Limb (tissue), 2 donors: ENCODE measurements at regions not wholly inside any gene's neighbourhood (a gene's known extent, or its start where the extent isn't known, plus 50 kb on each side); places are given as distances from the start of the nearest gene placed in this dataset.
"Not testable (repeated sequence)": the region's sequence is repeated elsewhere in the genome, so short reads cannot be mapped to it uniquely, and the experiment has no call there.

Experiments used
- DNase-seq, 2 donors: peaks; one replicate each; pipeline ENCODE4 v3.0.0-alpha.2; 2016; ENCODE audit errors: extremely low spot score in 2 of 2

DNA sequence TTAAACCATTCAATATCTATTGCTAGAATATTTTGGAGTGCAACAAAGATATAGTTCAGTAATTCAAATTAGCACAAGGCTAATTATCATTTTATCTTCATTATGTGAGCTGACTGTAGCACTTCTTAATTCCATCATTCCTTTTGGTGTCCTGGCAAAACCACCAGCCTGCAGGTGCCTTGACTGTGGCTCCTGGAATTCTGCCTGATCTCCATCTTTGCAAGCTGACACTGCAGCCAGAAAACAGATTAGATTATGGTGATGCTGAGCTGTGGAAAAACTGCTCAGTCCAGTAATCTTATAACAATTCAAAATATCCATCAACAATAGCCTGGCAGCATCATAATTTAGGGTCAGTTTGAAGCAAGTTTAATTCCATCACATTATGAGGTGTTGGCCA lies 919.5 kb downstream of the DTWD2 start:
- no peak for DNase-seq

DNA sequence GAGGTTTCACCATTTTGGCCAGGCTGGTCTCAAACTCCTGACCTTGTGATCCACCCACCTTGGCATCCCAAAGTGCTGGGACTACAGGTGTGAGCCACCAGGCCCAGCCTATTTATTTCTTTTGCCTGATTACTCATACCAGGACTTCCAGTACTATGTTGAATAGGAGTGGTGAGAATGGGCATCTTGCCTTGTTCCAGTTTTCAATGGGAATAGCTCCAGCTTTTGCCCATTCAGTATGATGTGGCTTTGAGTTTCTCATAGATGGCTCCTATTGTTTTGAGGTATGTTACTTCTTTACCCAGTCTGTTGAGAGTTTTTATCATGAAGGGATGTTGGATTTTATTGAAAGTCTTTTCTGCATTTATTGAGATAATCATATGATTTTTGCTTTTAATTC lies 924.5 kb downstream of the DTWD2 start:
- not testable (repeated sequence) for DNase-seq

DNA sequence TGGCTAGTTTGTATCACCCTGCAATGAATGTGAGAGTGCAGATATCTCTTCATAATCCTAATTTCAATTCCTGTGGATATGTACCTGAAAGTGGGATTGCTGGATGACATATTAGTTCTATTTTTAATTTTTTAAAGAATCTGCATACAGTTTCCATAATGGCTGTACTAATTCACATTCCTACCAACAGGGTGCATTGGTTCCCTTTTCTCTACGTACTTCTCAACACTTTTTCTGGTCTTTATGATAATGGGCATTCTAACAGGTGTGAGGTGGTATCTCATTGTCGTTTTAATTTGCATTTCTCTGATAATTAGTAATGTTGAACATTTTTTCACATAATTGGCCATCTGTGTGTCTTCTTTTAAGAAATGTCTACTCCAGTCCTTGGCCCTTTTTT lies 927.5 kb downstream of the DTWD2 start:
- DNase-seq, result no peak

DNA sequence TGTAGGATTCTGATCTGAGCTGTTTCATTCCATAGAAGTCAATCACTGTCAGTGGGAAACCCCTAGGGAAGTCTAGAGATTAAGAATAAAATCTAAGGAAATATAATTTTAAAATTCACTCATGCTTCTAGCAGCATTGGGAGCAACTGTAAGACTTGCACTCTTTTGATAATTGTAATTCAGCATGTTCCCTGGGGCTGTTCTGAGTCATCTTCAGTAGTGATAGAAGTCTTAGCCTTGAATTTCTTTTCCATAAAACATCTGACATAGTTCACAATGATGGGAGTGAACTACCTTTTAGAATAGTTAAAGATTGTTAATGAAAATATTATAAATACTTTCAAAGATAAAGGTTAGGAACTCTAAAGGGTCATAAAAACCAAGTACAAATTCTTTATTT lies 935.8 kb downstream of the DTWD2 start:
- DNase-seq, result no peak

DNA sequence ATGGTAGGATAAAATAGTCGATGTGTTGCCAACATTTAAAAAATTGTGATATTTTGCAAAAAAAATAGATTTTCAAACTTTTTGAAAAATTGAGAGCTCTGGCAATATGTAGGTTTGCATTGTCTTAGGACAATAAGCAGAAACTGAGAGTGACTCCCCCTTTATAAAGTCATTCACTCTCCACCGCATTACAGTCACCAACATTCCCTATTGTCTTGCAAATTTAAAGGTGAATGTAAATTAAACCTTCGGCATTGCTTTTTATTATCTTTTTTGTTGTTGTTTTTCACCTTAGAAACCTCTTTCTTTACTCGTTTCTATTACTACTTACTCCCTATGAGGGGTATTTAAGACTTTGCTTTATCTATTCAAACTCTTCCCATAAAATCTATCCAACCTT lies 944.2 kb downstream of the DTWD2 start:
- DNase-seq, result no peak

DNA sequence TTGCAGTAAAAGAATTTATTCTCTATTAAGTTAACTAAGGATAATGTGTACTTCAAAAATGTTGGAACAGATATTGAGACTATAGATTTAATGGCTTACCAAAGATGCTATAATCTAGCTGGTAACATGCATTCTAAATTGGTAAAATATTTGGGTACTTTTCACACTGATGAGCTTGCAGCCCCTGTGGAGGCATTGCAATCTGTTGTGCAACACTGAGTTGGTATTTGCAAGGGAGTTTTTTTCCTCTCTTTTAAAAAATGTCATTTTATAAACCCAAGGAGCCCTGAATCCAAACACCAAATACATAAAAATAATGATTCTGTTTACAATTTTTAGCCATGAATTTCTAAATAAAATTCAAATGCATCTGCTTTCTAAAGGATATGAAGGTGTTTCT lies 944.8 kb downstream of the DTWD2 start:
- no peak for DNase-seq

DNA sequence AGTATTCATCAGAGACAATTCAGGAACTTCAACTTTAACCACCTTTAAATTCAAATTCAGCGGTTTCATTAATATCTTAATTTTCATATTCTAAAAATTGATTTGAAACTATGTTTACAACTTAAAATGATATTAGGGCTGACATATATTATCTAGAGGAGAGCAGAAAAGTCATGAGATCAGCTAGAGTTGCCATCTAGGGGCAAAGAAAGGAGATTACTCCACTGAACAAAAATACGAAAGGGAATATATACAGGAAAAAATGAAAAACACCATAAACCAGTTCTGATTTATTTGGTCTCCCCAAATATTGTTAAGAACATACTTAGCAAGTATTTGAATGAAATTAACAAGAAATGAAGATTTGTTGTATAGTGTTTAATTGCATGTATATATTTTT lies 946.3 kb downstream of the DTWD2 start:
- DNase-seq, result peak in 1 of 2 donors; percentile 35

DNA sequence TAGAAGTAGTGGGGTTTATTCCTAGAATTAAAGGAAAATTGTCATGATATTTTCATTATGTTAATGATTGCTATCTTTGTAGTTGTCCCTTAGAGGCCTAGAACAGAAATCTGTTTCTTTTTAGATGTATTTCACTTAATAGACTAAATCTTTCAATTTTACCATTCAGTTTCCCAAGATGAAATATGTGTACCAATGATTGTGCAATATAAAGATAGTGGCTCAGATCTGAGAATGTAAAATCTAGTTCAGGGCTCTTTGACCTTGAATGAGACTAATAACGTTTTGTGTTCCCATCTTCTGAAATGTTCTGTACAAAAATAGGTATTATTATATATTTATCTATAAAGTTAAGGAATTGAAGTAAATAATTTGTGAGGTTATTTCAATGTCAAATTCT lies 947.9 kb downstream of the DTWD2 start:
- DNase-seq, result no peak

DNA sequence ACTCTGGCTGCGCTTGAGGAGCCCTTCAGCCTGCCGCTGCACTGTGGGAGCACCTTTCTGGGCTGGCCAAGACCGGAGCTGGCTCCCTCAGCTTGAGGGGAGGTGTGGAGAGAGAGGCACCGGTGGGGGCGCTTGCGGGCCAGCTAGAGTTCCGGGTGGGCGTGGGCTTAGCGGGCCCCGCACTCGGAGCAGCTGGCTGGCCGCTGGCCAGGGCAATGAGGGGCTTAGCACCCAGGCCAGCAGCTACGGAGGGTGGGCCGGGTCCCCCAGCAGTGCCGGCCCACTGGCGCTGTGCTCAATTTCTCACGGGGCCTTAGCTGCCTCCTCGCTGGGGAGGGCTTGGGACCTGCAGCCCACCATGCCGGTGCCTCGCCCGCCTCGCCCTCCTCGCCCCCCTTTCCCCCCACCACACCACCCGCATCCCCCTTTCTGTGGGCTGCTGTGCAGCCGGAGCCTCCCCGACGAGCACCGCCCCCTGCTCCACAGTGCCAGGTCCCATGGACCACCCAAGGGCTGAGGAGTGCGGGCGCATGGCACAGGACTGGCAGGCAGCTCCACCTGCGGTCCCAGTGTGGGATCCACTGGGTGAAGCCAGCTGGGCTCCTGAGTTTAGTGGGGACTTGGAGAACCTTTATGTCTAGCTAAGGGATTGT lies 954.5 kb downstream of the DTWD2 start:
- no peak for DNase-seq

DNA sequence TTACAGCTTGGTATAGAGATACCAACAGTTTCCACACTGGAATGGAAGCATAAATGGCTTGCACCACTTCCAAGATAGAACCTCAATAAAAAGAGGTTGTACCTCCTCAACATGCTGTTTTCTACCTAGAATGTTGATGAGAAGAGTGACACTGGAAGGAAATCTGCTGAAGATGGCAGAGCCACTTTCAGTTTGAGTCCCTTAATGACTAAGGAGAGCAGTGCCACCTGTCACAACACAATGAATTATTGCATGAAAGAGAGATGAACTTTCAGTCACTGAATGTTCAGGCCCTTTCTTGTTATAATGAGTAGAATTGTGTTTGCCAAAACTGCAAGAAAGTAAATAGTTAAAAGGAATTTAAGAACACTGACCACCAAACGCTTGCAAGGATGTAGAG lies 958.5 kb downstream of the DTWD2 start:
- no peak for DNase-seq

DNA sequence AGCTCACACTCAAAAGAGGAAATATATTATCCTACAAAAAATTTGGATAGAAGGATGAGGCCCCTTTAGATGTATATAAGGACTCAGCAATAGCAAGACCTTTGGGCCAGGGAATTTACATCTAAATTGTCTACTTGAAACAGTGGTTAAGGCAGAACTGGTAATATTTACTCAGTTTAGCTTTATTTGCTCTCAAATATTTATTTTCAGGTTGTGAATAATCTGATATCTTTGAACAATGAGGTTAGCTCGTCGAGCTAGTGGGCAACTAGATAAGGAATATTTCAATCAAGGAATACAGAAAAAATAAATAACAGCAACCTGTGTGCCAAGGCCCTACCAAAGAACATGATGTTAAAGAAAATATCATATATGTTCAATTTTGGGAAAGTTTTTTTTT lies 966.3 kb downstream of the DTWD2 start:
- DNase-seq, result no peak

DNA sequence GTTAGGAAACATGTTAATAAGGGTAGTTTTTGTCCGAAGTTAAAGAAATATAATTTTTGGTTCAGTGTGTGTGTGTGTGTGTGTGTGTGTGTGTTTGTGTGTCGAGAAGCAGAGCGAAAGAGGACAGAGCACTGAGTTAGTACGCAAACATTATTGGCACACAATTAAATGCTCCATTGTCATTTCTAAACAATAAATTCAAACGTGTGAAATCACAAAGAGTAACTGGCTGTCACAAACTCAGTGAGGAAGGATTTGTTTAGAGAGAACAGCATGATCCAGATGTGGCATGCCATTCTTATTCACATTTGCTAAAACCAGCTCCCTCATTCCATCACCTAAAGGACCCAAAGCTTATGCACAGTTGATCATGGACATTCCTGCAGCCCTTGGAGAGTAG lies 970.8 kb downstream of the DTWD2 start:
- no peak for DNase-seq

DNA sequence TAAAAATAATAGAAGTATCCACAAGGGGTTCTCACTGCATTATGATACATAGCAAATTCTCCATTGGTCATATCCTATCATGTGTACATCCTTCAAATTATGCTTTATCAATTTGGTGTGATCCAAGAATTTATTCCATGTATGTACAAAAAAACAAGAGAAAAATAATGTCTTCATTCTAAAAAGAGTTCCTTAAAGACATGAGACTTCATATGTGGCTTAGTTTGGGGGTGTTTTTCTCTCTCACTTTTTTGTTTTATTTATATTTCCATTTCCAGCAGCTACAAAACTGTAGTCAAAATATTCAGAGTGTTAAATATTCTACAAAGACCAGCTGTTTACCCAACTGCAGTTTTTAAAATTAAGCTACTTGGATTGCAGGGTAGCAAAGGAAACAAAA lies 972.0 kb downstream of the DTWD2 start:
- DNase-seq, result no peak

DNA sequence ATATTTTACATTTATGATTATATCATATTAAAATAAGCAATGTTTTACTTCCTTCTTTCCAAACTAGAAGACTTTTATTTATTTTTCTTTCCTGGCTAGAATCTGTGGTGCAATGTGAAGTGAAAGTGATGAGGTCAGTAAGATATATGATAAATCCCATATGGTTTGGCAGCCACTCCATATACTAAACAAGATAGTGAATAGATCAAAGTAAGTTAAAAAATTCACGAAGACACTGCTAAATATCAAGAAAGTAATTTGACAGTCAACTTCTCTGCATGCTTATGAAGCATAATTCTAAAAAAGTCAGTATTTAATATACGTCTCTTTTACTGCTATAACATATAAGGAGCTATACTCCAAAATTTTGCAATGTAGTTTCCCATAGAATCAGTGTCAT lies 972.8 kb downstream of the DTWD2 start:
- no peak for DNase-seq

DNA sequence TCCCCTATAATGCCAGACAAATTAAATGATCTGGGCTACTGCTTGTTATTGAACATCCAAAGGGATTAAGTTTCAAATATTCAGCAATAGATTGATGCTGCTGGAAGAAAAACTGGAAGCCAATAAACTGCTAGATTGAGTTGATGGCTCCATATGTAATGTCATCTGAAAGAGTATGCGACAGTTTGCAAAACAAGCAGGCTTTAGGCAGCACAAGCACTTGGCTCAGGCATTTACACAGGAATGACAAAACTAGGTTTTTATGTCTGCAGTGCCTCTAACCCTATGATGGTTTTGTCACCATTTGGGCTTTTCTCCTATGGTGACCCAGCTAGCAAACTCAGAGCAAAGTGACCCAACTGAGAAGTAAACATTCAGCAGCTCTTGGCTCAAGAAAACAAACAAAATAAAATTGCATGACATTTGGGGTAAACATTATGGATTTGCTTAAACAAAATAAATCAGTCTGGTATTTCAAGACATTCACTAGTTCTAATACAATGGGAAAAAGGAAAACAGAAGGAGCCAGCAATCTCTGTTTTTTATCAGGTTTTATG lies 978.5 kb downstream of the DTWD2 start:
- DNase-seq, result no peak

DNA sequence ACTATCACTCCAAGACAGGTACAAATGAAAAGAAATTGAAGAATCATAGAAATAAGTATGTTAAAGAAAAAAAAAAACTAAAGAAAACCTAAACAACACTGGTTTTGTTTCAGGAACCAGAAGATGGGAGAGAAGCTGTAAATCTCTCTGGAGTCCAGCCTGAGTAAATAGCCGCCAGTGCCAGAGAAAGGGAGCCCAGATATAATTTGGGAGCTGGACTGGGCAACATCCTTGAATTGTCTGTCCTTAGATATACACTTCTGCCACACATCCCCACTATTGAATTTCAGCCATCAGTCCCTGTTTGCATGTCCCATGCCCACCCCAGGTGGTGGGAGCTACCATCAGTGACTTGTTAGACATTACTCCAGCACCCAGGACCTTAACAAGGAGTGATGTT lies 979.6 kb downstream of the DTWD2 start:
- DNase-seq, result no peak

DNA sequence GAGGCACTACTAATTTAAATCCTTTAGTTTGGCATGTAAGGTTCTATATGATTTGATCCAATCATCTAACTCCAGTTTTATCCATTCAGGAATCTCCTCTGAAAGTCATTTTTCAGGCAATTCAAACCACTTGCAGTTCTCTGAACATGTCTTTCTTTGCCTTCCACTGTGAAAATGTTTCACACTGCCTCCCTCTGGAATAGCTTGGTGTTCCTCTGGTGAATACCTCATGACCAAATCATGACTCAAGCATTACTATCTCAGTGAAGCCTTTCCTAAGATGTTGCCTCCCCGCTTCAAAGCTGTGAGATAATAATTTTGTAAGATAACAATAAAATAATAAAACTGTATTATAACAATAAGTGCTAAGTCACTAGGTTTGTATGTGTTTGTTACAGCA lies 981.1 kb downstream of the DTWD2 start:
- DNase-seq, result no peak

DNA sequence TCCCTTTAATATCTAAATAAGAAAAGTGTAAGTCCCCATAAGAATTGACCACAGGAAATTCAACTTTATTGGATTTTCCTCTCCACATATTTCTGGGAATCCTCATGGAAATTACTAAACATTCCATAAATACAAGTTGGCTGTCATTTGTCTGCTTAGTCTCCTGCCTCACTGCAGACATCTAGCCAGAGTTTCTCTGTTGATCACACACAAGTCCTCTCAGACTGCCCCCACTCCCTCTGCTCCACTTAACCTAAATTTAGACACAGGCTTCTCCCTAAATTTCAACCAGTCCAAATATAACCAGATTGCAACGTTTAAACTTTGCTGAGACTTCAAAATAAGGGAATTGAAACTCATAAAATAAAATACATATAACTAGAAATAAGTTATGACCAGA lies 982.1 kb downstream of the DTWD2 start:
- peak in 1 of 2 donors; percentile 32 for DNase-seq

DNA sequence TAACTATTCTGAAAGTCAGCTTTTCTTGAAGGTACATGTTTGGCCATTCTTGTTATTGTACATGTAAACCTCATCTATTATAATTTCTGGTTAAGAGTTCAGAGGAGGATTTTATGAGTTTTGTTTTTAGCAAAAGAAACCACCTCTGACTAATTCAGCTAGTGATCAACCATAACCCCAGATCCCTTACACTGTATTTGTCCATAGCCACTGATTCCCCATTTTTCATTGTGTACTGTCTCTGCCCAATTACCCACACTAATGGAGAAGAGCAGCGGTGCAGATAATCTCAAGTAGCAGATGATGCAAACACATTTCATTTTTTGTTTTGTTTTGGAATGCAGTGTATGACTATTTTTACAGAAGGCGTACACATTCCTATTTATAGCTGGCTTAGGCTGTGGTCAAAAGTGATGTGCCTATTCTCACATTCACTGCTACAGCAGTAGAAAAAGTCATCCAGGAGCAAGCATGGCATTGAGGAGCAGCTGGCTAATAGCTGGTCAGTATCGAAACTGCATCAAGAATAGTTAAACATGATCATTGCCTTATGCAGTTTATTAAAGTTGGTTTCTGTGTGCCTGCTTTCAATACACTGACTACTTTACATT lies 988.3 kb downstream of the DTWD2 start:
- DNase-seq, result no peak

DNA sequence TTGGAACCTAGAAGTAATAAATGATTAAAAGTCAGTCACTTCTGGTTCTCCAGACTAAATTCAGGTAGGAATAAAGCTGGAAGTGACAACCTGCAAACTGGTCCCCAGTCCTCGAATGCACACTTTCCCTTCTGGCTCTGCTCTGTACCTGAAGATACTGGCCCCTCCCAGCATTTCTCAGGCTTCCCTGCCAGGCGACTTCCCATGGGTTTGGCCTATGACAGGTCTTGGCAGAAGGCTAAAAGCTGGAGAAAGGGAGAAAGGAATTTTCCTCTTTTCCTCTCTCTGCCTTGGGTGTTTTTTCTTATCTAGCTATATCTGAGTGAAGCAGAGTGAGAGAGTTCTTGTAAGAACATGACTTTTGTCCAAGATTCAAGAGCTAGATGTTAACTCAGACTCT lies 1005.7 kb downstream of the DTWD2 start:
- DNase-seq, result no peak

DNA sequence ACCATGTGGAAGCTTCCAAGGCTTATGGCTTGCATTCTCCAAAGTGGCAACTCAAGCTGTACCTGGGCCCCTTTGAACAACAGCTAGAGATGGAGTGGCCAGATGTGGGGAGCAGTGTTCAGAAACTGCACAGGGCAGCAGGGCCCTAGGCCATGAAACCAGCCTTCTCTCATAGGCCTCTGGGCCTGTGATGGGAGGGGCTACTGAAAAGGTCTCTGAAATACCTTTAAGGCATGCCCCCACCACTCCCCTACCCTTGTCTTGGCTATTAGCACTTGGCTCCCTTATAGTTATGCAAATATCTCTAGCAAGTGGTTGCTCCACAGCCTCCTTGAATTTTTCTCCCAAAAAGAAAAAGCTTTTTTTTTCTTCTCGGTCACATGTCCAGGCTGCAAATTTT lies 1014.6 kb downstream of the DTWD2 start:
- no peak for DNase-seq

DNA sequence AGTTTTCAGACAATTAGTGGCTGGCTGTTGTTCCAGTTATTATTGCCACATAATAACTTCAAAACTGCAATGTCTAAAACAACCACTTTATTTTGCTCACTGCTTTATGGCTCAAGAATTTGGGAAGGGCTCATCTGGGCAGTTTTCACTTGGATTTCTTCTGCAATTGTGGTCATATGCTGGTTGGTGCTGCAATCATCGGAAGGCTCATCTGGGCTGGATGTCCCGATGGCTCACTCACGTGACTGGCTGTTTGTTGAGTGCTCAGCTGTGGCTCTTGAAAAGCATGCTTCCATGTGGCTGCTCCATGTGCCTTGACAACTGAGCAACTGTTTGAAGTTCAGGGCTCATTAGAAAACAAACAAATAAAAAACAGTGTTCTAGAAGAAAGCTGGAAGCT lies 1032.5 kb downstream of the DTWD2 start:
- no peak for DNase-seq

DNA sequence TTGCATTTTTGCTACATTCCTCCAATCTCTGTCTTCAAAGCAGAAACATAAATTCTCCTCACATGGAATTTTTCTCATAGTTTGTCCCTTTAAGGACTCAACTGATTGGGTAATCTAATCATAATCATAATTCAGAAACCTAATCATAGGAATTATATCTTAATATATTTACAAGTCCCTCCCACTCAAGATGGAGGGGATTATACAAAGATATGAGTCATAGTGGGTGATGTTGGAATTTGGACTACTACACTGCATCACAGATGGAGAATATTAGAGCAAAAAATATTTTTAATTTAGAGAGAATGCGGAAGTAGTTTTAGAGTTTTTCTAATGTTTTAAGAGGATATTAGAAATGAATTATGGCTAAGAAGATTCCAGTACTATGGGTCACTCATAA lies 1034.0 kb downstream of the DTWD2 start:
- DNase-seq, result no peak
